HepG2 (cell line): ENCODE measurements at regions not wholly inside any gene's neighbourhood (a gene's known extent, or its start where the extent isn't known, plus 50 kb on each side); places are given as distances from the start of the nearest gene placed in this dataset.

Experiments
- ATAC-seq: fragments of 200-7000 bp; cut with Tn5 transposase; 3 replicates; pipeline ENCODE4 v1.9.1; 2020; ENCODE audit warnings: mild to moderate bottlenecking, moderate library complexity
- BruUV-seq: library from RNA; stranded (reverse); fragments of 400-500 nt; replicated peaks from 2 replicates; lab custom pipeline; 2021; lab: Mats Ljungman, UMichigan
- CTCF ChIA-PET: fragments of 300-600 bp; formaldehyde crosslinking; extraction: SDS; loops from one replicate; lab custom pipeline; 2021; ENCODE audit warnings: low total read pairs, inconsistent platforms, low intra/inter-chr PET ratio; lab: Yijun Ruan, JAX
- POLR2A ChIA-PET: fragments of 350-600 bp; sonication (Branson Sonifier 250); formaldehyde crosslinking; loops from one replicate; lab custom pipeline; 2020; ENCODE audit warnings: antibody characterized with exemption, inconsistent platforms; lab: Yijun Ruan, JAX
- DNase-seq: peaks from one replicate; pipeline ENCODE4 v3.0.0-alpha.2; 2015; ENCODE audit warnings: low spot score
- FAIRE-seq: peaks from 3 replicates; lab custom pipeline; 2011; peaks lifted over from hg19 to GRCh38; lab: Jason Lieb, UNC
- H2AFZ ChIP-seq: one replicate; pipeline ENCODE4 v1.6.1; 2011; ENCODE audit warnings: low read length, inconsistent platforms
- H3K27ac ChIP-seq: fragments of 300-600 bp; 3 replicates; pipeline ENCODE4 v1.8.0; 2011; ENCODE audit warnings: mixed run types, mild to moderate bottlenecking, mixed read lengths, low read length, inconsistent platforms; ENCODE audit not compliant: insufficient read depth; ENCODE audit errors: extremely low read length
- H3K27me3 ChIP-seq, 2 experiments: fragments of 200-600 bp in 1 of 2; 2 replicates in 1 of 2; 3 replicates in 1 of 2; pipeline versions ENCODE4 v1.6.0 to v1.8.0; 2011; ENCODE audit warnings: low read length in 2 of 2, mild to moderate bottlenecking in 2 of 2, moderate library complexity in 2 of 2, inconsistent platforms in 1 of 2; ENCODE audit not compliant: insufficient read depth in 2 of 2, control insufficient read depth in 1 of 2
- H3K36me3 ChIP-seq, 2 experiments: fragments of 200-600 bp in 1 of 2; replicated peaks in 1 of 2; 2 replicates in 1 of 2; 3 replicates in 1 of 2; pipeline versions ENCODE4 v1.5.1 to v1.8.0; 2011; ENCODE audit warnings: low read length in 2 of 2, inconsistent platforms in 1 of 2; ENCODE audit not compliant: insufficient read depth in 2 of 2, control insufficient read depth in 1 of 2
- H3K4me1 ChIP-seq: 2 replicates; pipeline ENCODE4 v1.5.1; 2012; ENCODE audit warnings: low read length, inconsistent platforms; ENCODE audit not compliant: insufficient read depth
- H3K4me2 ChIP-seq: 2 replicates; pipeline ENCODE4 v1.6.0; 2011; ENCODE audit warnings: low read depth, low read length, inconsistent platforms
- H3K4me3 ChIP-seq, 3 experiments: fragments of 200-600 bp in 1 of 3; sonication (generic), shearing (Covaris generic) in 1 of 3; replicated peaks in 1 of 3; 2 replicates each; pipeline ENCODE4 v1.5.1; 2011 to 2016; ENCODE audit warnings: low read length in 3 of 3, inconsistent platforms in 2 of 3, low read depth in 2 of 3, mild to moderate bottlenecking in 2 of 3, control low read depth in 1 of 3, mixed read lengths in 1 of 3; ENCODE audit not compliant: insufficient read depth in 1 of 3
- H3K79me2 ChIP-seq: one replicate; pipeline ENCODE4 v1.6.1; 2011; ENCODE audit warnings: low read length, inconsistent platforms; ENCODE audit not compliant: insufficient read depth
- H3K9ac ChIP-seq: 2 replicates; pipeline ENCODE4 v1.6.0; 2011; ENCODE audit warnings: mild to moderate bottlenecking, low read depth, low read length, inconsistent platforms; ENCODE audit not compliant: insufficient read depth
- H3K9me3 ChIP-seq: 2 replicates; pipeline ENCODE4 v1.5.1; 2012; ENCODE audit warnings: mild to moderate bottlenecking, low read length
- H4K20me1 ChIP-seq: 2 replicates; pipeline ENCODE4 v1.6.0; 2011; ENCODE audit warnings: inconsistent platforms, mild to moderate bottlenecking, low read length, moderate library complexity; ENCODE audit not compliant: insufficient read depth
- DDIT3 ChIP-seq: sonication (generic); formaldehyde crosslinking; IDR thresholded peaks from 2 replicates; pipeline ENCODE4 v1.4.0; 2020; ENCODE audit warnings: mild to moderate bottlenecking, missing genetic modification reagents
- HOXA7 ChIP-seq: sonication (generic); formaldehyde crosslinking; IDR thresholded peaks from 2 replicates; pipeline ENCODE4 v1.8.1; 2022; ENCODE audit warnings: mild to moderate bottlenecking, missing genetic modification reagents, moderate library complexity
- KDM1A ChIP-seq: IDR thresholded peaks from 2 replicates; pipeline ENCODE4 v1.6.1; 2016; ENCODE audit warnings: missing compliant biosample characterization
- KLF12 ChIP-seq: sonication (generic); formaldehyde crosslinking; IDR thresholded peaks from 2 replicates; pipeline ENCODE4 v1.4.0; 2020; ENCODE audit warnings: missing genetic modification reagents, borderline replicate concordance
- MXI1 ChIP-seq: IDR thresholded peaks from 3 replicates; pipeline ENCODE4 v1.6.1; 2012; ENCODE audit warnings: low read depth, low read length, inconsistent platforms, borderline replicate concordance
- ONECUT2 ChIP-seq: sonication (generic); formaldehyde crosslinking; IDR thresholded peaks from 2 replicates; pipeline ENCODE4 v1.4.0; 2020; ENCODE audit warnings: missing genetic modification reagents
- PITX1 ChIP-seq: sonication (generic); formaldehyde crosslinking; IDR thresholded peaks from 2 replicates; pipeline ENCODE4 v1.5.1; 2020; ENCODE audit warnings: mild to moderate bottlenecking, missing genetic modification reagents
- SRSF4 ChIP-seq: fragments of 200-400 bp; formaldehyde crosslinking; IDR thresholded peaks from one replicate; pipeline ENCODE4 v1.6.1; 2018; ENCODE audit warnings: mild to moderate bottlenecking, low read depth, low read length, moderate library complexity; ENCODE audit not compliant: poor library complexity, severe bottlenecking
- SRY ChIP-seq: sonication (generic); formaldehyde crosslinking; IDR thresholded peaks from 2 replicates; pipeline ENCODE4 v1.8.0; 2022; ENCODE audit warnings: mild to moderate bottlenecking, missing genetic modification reagents
- YEATS2 ChIP-seq: sonication (generic); formaldehyde crosslinking; IDR thresholded peaks from 2 replicates; pipeline ENCODE4 v1.4.0; 2020; ENCODE audit warnings: missing genetic modification reagents, borderline replicate concordance
- ZBTB1 ChIP-seq: sonication (generic); formaldehyde crosslinking; IDR thresholded peaks from 2 replicates; pipeline ENCODE4 v1.4.0; 2020; ENCODE audit warnings: missing genetic modification reagents, borderline replicate concordance
- ZBTB25 ChIP-seq: IDR thresholded peaks from 2 replicates; pipeline ENCODE4 v1.6.1; 2018; ENCODE audit warnings: missing genetic modification reagents
- ZBTB3 ChIP-seq: sonication (generic); formaldehyde crosslinking; IDR thresholded peaks from 2 replicates; pipeline ENCODE4 v1.4.0; 2020; ENCODE audit warnings: low read depth, mild to moderate bottlenecking, moderate library complexity, missing genetic modification reagents, borderline replicate concordance
- ZNF414 ChIP-seq: sonication (generic); formaldehyde crosslinking; IDR thresholded peaks from 2 replicates; pipeline ENCODE4 v1.5.0; 2020; ENCODE audit warnings: missing genetic modification reagents
- ZNF446 ChIP-seq: sonication (generic); formaldehyde crosslinking; IDR thresholded peaks from 2 replicates; pipeline ENCODE4 v1.5.0; 2020; ENCODE audit warnings: mild to moderate bottlenecking, missing genetic modification reagents
- ZNF496 ChIP-seq: sonication (generic); formaldehyde crosslinking; IDR thresholded peaks from 2 replicates; pipeline ENCODE4 v1.8.1; 2023; ENCODE audit warnings: mild to moderate bottlenecking, moderate library complexity, missing genetic modification reagents; ENCODE audit not compliant: insufficient replicate concordance
- ZNF564 ChIP-seq: sonication (generic); formaldehyde crosslinking; IDR thresholded peaks from 2 replicates; pipeline ENCODE4 v1.8.1; 2023; ENCODE audit warnings: mild to moderate bottlenecking, missing genetic modification reagents
- ZNF737 ChIP-seq: sonication (generic); formaldehyde crosslinking; IDR thresholded peaks from 2 replicates; pipeline ENCODE4 v1.5.0; 2020; ENCODE audit warnings: missing genetic modification reagents, mild to moderate bottlenecking, borderline replicate concordance
- ZNF773 ChIP-seq: sonication (generic); formaldehyde crosslinking; IDR thresholded peaks from 2 replicates; pipeline ENCODE4 v1.4.0; 2020; ENCODE audit warnings: missing genetic modification reagents, borderline replicate concordance
- ZNF784 ChIP-seq: sonication (generic); formaldehyde crosslinking; IDR thresholded peaks from 2 replicates; pipeline ENCODE4 v1.5.1; 2020; ENCODE audit warnings: missing genetic modification reagents, mild to moderate bottlenecking, borderline replicate concordance
- in situ Hi-C: cut with HindIII; loops from 2 replicates; pipeline ENCODE4 v1.10.0; 2017; ENCODE audit warnings: low pct_unique_long_range_greater_than_20kb; ENCODE audit not compliant: extremely low pct_ligation_motif_present
- intact Hi-C: fragments of 100-400 bp; cut with micrococcal nuclease; formaldehyde crosslinking; loops from one replicate; pipeline ENCODE4 v1.10.0; 2022; ENCODE audit not compliant: unreplicated experiment

- Histone ChIP-seq H3K9me3 (no peaks in the 10 kb centered on the region), H3K4me1 (no peaks in the 10 kb centered on the region), H3K4me2 (no peak overlapping the region), H2AFZ (no peak overlapping the region), H3K36me3 (no peaks in the 10 kb centered on the region), H3K9ac (no peak overlapping the region), H3K4me3 (no peak overlapping the region), H3K79me2 (no peaks in the 10 kb centered on the region), H4K20me1 (no peaks in the 10 kb centered on the region), H3K27ac (no peak overlapping the region), H3K27me3 (no peaks in the 10 kb centered on the region)
- DNase-seq (no peak), ATAC-seq (no peak), FAIRE-seq (no peak)
- no peak for TF ChIP-seq ZNF496 (CRISPR knock-in tag)
- TF ChIP-seq MXI1, result no peak
- no peak for TF ChIP-seq KDM1A
- TF ChIP-seq PITX1 (CRISPR knock-in tag), result no peak
- TF ChIP-seq ONECUT2, result no peak
- TF ChIP-seq ZNF773, result no peak
- TF ChIP-seq SRSF4, result no peak
- no peak for TF ChIP-seq ZNF737 (CRISPR knock-in tag)
- no peak for TF ChIP-seq ZNF564 (CRISPR knock-in tag)
- TF ChIP-seq YEATS2, result no peak
- no peak for TF ChIP-seq ZNF784 (CRISPR knock-in tag)
- TF ChIP-seq KLF12, result no peak
- TF ChIP-seq SRY (CRISPR knock-in tag), result no peak
- no peak for TF ChIP-seq ZBTB25 (CRISPR knock-in tag)
- TF ChIP-seq HOXA7 (CRISPR knock-in tag), result no peak
- no peak for TF ChIP-seq ZNF446 (CRISPR knock-in tag)
- no peak for TF ChIP-seq ZNF414 (CRISPR knock-in tag)
- no peak for TF ChIP-seq DDIT3
- no peak for TF ChIP-seq ZBTB3 (CRISPR knock-in tag)
- TF ChIP-seq ZBTB1 (CRISPR knock-in tag), result no peak
- in situ Hi-C loops (no loop called here), intact Hi-C loops (no loop called here)
- no TSS peak for BruUV-seq
- ChIA-PET POLR2A (no interaction called here), CTCF (no interaction called here)
Measured at GRCh38 chr2:147549054-147549453, 295.8 kb upstream of the ACVR2A start.
